ENCODE measurements at regions not wholly inside any gene's neighbourhood (a gene's known extent, or its start where the extent isn't known, plus 50 kb on each side); places are given as distances from the start of the nearest gene placed in this dataset.

DNA sequence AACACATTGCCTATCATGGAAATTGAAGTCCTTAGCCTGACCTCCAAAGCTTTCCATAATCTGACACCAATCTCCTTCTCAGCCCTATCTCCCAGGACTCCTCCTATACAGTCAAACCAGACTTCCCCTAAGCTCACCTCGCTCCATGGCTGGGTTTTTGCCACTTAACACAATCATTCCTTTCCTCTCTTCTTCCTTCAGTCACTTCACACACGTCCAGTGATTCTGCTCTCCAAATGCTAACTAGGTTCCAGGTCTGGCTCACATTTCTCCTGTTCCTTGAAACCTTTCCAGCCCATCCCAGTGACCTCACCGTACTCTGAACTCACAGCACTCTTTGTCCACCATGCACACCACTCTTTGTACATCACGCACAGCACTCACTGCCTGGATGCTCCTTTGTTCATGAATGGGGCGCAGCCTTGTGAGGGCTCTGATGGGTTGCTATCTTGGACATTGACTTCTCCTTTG lies 98.4 kb downstream of the GLUL start:
- no peak for DNase-seq

DNA sequence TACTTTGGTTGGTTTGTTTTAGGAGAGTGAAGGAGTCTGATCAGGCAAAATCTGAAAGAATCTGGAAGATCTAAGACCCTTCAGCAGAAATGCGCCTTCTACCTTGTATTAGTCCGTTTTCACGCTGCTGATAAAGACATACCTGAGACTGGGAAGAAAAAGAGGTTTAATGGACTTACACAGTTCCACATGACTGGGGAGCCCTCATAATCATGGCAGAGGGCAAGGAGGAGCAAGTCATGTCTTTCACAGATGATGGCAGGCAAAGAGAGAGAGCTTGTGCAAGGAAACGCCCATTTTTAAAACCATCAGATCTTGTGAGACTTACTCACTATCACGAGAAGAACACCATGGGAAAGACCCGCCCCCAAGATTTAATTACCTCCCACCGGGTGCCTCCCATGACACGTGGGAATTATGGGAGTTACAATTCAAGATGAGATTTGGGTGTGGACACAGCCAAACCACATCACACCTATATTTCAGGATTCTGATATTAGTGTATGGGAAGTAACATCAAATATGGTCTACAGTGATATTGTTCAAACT lies 99.3 kb downstream of the GLUL start:
- DNase-seq = no peak

DNA sequence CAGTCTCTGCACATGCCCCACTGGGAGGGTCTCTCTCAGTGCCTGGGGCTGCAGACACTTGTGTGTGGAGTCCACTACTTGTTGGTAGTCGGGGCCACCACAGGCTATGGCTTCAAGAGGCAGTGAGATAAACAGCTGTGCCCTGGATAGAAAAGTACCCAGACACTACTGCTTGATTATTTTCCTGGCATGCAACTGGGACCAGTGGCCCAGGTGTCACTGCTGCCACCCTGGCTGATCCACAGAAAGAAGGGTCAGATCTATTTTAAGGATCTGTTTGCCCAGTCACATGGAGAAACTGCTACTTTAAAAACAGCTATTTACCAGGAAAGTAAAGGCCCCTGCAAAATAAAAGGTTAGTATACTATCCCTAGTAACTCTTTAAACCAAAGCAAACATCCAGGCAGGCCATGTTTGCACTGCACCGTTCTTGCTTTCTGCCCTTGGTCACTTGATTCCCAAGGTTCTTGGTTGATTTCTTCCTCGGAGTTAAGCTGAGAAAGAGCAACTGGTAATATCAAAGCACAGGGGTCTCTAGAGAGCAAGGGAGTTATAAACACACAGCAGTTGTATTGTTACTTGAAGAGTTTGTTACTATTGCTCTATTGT lies 99.9 kb downstream of the GLUL start:
- no peak for DNase-seq

DNA sequence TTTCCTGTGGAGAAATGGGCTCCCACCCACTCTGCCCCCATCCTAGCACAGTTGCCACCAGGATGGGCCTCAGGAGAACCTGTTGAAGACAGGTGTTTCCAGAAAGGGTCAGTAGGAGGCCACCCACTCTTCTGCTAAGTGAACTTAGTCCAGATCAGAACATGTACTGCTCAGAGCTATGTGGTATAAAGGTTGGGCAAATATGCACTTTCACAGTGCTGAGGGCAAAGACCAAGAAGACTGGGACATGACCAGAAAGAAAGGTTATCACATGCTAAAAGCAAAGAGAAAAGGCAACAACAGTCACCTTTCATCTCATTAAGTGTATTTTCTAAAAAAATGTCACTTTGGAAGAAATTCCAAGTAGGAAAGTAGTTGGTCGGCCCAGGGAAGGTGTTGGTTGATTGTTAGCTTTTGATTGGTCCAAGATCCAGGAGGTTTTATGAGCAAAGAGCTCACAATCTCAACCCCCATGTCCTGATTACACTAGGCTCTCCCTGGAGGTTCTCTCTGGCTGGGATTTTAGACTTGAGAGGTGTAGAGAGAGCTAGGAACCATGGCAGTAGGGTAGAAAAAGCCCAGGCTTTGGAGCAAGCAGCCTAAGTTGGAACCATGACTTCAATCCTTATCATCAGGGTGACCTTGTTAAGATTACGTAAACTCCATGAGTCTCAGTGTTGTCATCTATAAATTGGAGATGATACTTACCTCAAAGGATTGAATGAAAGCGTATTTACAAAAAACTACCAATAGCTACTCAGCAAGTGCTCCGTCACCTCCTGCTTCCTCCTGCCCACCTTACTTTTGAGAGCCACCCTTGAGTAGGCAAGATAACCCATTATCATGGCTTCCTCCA lies 102.6 kb downstream of the GLUL start:
- no peak for DNase-seq

DNA sequence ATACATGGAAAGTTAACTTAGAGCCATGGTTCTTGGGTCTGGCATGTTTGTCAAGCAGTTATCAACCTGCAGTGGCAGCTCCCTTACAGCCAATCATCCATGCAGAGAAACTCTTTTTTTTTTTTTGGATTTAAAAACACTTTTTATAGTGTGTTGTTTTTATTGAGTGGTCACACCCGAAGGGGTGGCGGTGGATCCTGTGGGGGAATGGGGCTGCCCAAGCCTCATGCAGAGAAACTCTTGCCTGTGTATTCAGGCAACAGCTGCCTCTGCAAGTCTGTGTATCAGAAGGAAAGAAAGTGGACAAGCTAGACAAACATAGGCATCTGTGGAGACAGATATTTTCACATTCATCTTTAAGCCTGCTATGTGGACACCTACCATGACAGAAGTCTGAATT lies 104.8 kb downstream of the GLUL start:
- DNase-seq = no peak

DNA sequence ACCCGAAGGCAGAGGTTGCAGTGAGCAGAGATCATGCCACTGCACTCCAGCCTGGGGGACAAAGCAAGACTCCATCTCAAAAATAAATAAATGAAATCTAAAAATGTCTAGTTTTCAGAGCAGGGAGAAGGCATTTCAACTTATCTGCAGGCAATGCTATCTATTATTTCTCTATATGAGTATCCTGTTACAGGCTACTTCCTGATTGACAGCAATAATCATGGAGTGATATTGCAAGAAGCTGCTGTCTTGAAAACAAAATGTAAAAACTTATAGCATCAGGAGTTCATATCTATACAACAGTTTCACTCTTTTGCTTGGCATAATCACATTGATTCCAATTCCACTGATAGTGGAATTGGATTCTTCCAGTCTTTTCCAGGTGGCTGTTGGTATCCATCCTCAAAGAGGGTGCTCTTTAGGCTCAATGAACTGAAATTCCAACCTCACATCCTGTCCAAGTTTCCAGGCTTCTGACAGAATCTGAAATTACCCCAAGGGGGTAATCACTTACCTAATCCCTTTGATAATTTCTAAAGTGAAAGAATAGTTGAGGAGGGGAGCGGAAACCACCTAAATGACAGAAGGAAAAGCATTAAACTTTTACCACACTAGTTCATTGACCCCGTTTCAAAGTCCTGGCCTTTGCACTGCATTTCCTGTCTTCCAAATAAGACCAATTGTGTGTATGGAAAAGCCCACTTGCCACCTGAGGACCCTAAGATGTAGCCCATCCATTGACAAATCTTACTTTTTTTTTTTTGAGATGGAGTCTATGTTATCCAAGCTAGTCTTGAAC lies 107.6 kb downstream of the GLUL start:
- DNase-seq = no peak

DNA sequence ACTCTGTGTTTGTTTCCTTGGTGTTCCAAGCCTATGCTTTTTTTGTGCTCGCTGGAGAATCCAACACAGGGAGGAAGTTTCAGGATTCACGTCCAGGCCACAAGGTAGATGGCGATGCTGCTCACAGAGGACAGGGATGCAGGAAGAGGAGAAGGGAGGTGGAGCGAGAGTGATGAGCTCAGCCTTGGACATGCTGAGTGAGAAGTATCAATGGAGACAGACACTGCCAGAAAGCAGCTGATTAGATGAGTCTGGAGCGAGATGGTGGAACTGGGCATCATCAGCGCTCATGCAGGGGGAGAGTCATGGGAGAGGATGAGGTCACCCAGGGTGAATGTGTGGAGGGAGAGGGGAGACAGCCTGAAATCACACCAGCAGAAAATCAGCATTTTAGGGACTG lies 110.0 kb downstream of the GLUL start:
- no peak for DNase-seq

DNA sequence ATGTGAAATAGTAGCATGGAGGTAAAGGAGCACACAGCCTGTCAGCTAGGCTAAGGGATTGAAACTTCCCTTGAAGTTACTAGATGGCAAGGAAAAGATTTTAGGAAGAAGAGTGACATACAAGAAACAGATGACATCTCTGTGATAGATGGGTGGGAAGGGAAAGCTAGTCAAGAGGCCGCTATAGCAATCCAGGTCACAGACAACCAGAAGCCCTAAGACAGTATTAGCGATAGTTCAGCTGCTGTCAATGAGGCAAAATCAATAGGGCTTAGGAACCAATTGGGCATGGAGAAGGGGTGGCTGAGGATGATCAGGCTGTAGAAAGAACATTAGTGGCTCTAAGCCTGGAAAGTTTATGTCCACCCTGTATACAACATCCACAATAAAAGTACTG lies 111.1 kb downstream of the GLUL start:
- no peak for DNase-seq

DNA sequence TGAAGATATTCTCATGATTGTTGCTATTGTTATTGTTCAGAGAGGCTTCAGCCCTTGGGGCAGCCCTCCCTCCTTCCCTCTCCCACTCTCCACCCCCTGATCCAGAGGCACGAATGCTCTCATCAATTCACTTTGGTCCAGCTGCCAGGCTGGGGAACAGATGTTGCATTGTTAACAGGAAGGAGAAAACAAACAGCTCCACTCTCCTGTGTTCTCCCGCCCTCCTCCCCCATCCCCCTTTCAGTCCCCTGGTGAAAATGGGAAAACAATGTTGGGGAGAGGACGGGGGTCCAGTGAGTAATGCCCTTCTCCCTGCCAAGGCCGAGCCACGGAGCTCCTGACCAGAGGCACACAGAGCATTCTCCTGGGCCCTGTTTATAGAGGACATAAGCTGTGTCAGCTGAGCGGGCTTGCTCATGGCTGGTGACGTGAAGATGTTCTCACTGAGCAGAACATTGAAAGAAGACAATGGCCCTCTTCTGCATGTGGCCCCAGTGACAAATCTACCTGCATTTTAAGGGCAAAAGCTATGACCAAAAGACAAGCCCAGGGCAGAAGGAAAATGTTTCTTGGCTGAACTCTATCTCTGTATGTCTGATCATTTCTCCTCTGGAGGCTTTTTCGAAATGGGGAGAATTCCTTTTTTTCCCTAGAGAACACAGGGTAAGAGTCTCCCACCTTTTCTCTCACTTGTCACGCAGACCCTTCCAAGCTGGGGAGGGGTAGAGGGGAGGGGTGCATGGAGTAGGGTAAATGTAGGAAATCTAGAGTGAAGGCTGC lies 111.7 kb downstream of the GLUL start:
- no peak for DNase-seq

DNA sequence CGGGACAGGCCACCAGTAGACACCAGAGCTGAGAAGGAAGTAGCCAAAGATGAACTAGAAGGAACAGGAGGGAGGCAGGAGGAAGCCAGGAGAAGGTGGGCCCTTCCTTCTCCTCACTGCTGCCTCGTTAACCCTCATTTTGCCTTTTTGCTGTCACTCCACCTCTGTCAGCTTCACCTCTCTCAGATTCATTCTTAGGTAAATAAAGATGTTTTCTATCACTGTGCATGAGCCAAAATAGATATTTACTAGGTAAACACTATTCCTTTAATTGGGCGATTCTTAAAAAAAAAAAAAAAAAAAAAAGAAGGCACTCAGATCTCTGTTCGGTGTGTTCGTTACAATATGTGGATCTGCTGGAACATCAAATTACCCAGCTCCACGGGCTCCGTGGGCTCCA lies 112.3 kb downstream of the GLUL start:
- no peak for DNase-seq

DNA sequence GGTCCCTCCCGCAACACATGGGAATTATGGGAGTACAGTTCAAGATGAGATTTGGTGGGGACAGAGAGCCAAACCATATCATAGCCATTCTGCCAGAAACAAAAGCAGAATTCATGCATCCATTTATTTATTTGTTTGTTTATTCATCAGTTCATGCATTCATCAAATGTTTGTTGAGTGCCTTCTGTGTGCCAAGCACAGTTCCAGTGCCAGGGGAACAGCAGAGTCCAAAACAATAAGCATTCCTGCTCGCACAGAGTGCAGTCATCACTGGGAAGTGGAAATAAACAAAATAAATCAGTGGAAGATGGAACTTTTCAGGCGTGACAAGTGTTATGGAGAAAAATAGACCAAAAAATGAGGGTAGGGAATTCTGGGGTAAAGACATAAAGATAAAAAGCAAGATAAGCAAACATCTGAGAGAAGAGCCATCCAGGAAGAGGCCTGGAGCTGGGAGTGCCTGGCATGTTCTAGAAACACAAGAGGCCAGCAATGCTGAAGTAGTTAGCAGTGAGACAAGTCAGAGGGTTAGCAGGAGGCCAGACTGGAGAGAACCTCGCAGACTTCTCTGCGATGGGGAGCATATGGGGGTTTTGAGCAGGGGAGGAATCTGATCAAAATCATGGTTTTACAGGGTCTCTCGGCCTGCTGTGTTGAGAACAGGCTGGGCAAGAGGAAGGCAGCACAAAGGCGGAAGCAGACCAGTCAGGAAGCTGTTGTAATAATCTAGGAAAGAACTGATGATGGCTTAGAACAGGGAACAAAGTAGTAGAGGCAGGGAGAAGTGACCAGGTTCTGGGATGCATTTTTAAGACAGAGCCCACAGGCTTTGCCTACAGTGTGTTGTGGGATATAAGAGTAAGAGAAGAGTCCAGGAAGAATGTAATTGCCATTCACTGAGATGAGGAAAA lies 113.2 kb downstream of the GLUL start:
- DNase-seq = no peak

DNA sequence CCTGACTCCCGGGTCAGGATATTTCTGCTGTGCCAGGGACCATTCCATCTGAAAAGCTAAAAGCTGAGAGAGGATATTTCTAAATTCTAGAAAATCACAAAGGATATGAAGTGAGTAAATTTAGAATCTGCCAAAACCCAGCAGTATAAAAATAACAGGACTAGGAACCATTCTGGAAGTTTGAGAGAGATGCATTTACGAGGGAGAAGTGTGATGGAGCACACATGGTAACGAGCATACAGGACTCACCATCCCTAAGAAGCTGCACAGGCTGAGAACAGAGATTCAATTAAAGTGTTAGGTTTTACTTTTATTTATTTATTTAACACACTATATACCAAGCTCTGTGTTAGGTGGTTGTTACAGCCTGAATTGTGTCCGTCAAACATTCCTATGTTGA lies 116.3 kb downstream of the GLUL start:
- no peak for DNase-seq

DNA sequence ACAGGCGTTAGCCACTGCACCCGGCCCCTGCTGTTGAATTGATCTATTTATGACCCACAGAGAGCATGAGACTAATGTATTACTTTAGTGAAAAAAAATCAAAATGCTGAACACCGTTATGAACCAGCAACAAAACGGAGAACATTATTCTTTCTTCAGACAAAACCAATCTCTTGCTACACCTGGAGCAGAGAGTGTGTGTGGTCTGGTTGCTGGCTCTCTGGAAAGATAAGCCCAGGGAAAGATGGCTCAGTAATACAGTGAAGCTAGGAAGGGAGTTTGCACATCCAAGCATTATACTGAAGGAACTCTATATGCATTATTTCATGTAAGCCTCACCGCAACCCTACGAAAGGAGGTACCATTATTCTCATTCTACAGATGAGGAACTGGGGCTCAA lies 117.0 kb downstream of the GLUL start:
- no peak for DNase-seq

DNA sequence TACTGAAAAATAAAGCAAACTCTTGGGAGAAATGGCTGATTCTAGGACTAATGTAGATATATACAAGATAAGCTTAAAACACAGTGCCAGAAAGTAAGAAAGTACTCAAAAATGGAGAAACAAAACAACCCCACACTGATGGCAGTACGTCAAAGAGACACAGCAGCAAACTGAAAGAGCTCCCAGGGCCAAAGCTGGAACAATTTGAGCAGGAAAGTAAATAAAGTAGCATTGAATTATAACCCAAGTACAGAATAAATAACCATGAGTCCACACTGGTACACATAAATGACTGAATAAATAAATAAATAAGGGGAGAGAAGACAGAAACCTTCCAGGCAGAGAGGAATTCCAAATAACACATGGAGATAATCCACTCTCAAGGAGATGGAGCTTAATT lies 120.9 kb downstream of the GLUL start:
- DNase-seq = no peak

DNA sequence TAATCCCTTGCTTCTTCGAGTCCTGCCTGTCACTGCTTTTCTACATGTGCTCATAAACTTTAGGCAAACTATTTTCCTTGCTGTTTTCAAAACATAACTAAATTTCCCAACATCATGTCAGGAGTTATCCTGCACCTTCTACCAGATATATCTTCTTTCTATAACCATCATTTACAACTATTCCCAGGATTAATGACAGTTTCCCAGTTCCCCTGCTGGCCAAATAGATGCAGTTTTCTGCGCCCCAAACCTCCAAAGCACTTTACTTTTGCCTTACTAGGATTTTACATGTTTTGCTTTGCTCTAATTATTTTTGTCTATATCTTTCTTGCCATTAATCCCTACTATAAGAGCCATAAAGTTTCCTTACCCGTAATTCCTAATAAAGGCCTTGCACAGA lies 122.5 kb downstream of the GLUL start:
- DNase-seq = no peak

DNA sequence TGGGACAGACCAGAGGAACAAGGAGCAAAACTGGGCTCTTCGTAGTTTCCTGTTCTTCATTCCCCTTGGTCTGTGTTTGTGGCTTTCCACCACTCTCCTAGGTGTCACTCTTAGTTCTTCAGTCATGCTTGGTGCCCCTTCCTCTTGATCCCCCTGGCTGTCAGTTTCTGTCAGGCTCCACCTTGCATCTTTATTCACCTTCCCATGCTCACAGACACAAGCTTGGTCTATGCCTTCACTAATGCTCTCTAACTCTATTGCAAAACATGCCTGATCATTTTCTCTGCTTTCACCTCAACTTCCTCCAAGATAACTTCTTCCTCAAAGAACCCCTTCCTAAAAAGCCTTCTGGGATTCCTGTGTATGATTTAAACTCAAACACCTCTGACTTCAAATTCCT lies 122.9 kb downstream of the GLUL start:
- no peak for DNase-seq

DNA sequence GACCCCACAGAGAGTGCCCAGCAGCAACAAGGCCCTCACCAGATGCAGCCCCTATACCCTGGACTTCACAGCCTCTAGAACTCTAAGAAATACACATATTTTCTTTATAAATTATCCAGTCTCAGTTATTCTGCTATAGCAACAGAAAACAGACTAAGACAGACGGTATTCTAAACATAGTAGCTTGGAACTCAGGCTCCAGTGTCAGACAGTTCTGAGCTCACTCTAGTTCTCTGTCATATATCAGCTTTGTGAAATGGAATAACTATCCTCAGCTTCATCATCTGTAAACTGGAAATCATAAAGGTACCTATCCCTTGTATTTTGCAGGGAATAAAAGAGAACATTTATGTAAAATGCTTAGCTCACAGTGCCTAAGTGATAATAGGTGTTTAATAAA lies 127.4 kb downstream of the GLUL start:
- DNase-seq = no peak

DNA sequence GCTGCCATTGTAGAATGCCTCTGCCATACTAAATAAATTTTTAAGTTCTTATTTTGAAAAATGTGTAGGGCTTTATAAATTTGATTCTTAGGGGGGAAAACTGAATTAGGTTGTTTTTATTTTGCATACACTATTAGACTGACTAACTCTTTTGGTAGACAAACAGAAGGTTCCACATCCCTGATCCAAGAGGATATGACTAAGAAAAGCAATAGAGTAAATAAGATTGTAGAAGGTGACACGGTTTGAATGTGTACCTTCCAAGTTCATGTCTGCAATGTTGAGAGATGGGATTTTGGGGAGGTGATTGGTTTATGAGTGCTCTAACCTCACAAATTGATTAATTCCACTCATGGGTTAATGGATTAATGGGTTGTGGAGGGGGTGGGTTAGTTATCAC lies 127.9 kb downstream of the GLUL start:
- no peak for DNase-seq

DNA sequence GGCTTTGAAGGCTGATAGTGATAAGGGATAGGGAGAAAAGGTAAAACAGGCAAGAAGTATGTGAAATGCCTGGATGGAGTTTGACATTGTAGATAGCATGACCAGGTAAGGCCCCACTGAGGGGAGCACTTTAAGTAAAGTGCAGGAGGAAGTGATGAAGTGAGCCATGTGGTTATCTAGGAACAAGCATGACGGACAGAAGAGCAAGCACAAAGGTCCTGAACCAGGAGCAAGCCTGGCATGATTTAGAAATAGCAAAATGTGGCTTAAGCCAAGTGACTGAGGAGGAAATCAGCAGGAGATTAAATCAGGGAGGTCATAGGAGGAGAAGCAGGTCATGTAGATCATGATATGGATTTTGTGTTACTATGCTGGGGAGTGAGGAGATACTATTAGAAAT lies 129.2 kb downstream of the GLUL start:
- DNase-seq = no peak

DNA sequence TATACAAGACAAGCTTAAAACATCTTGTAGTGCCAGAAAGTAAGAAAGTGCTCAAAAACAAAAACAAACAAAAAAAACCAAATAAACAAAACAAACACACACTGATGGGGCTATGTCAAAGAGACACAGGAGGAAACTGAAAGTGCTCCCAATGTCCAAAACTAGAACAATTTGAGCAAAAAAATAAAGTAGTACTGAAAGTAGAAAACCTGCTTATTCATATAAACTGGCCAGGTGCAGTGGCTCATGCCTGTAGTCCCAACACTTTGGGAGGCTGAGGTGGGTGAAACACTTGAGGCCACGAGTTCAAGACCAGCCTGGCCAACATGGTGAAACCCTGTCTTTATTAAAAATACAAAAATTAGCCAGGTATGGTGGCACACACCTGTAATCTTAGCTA lies 129.9 kb downstream of the GLUL start:
- DNase-seq = no peak

DNA sequence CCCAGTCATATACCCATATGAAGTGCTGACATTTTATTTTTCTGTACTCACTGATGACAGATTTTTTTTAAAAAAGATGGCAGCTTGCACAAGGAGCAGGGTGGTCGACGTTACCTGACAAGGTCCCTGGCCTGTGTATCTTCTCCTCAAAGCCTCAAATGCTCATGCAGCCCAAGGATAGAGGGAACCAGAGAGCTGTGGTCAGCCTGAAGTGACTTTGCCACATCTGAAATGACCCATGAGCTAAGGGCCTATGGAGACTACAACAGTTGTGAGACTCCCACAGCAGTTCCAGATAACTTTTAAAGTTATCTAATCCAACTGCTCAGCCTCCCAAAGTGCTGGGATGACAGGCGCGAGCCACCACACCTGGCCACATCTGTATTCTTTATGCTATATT lies 131.1 kb downstream of the GLUL start:
- no peak for DNase-seq

DNA sequence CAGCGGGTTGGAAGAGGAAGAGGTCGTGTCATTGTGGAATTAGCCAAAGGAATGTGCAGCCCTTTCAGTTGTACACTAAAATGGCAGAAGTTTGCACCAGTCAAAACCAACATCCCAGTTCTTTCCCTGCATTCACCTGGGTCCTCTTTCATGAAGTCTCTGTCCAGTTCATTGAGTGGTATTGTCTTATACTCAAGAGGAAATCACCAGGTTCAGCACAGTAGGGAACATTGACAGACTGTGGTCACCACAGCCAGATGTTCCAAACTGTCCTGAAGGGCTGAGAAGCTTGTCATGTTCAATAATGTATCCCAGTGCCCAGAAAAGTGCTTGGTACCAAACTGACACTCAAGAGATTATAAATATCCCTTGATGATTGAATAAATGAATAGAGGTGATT lies 131.6 kb downstream of the GLUL start:
- no peak for DNase-seq

Measured in activated naive CD4-positive, alpha-beta T cell treated with anti-CD3 and anti-CD28 coated beads, Interleukin-2, amount 50 U/mL, for 16 hours (primary cell).